GM23338 (cell line): ENCODE measurements at regions not wholly inside any gene's neighbourhood (a gene's known extent, or its start where the extent isn't known, plus 50 kb on each side); places are given as distances from the start of the nearest gene placed in this dataset.

Experiments used
- CTCF ChIP-seq, 2 experiments: fragments of 200-600 bp in 1 of 2; sonication (generic) in 1 of 2; conservative IDR thresholded peaks; 2 replicates each; pipeline versions ENCODE4 v1.5.1 to v1.6.1; 2016 to 2017; ENCODE audit warnings: antibody characterized with exemption in 2 of 2, low read depth in 2 of 2, mild to moderate bottlenecking in 2 of 2, moderate library complexity in 1 of 2
- EZH2phosphoT487 ChIP-seq: fragments of 200-600 bp; sonication (generic); IDR thresholded peaks from one replicate; pipeline ENCODE4 v1.8.1; 2018; ENCODE audit warnings: antibody characterized with exemption; ENCODE audit not compliant: unreplicated experiment

GRCh38 chr10:53007527-53007842, 234.9 kb upstream of the MBL2 start:
- TF ChIP-seq CTCF (conservative IDR thresholded peaks at IDR 0.05; ENCODE audit: low read depth in 2 of 2) = no peak
- TF ChIP-seq EZH2phosphoT487 = no peak
